Activated naive CD8-positive, alpha-beta T cell treated with anti-CD3 and anti-CD28 coated beads, Interleukin-2, amount 50 U/mL, for 16 hours (primary cell): ENCODE measurements at regions not wholly inside any gene's neighbourhood (a gene's known extent, or its start where the extent isn't known, plus 50 kb on each side); places are given as distances from the start of the nearest gene placed in this dataset.

Experiments
- DNase-seq: peaks from one replicate; pipeline ENCODE4 v3.0.0-alpha.2; 2020; ENCODE audit warnings: low read depth, low spot score

- DNase-seq: no peak
Measured at GRCh38 chr20:20933142-20933958, 172.8 kb downstream of the LINC00237 start.

- DNase-seq: no peak
Measured at GRCh38 chr20:20932156-20932555, 174.0 kb downstream of the LINC00237 start.

GRCh38 chr20:20931632-20932031, 174.5 kb downstream of the LINC00237 start:
- no peak for DNase-seq

- DNase-seq: no peak
Measured at GRCh38 chr20:20931024-20931423, 175.1 kb downstream of the LINC00237 start.

- DNase-seq: no peak
Measured at GRCh38 chr20:20930500-20930899, 175.7 kb downstream of the LINC00237 start.

GRCh38 chr20:20929341-20929740, 176.8 kb downstream of the LINC00237 start:
- DNase-seq: no peak

- DNase-seq: no peak
Measured at GRCh38 chr20:20926222-20926905, 179.8 kb downstream of the LINC00237 start.

- DNase-seq: no peak
Measured at GRCh38 chr20:20920433-20920832, 185.7 kb downstream of the LINC00237 start.

- DNase-seq: no peak
Measured at GRCh38 chr20:20915844-20916243, 190.3 kb downstream of the LINC00237 start.

- no peak for DNase-seq
Measured at GRCh38 chr20:20904501-20904831, 192.0 kb upstream of the RALGAPA2 start.

GRCh38 chr20:20903773-20904500, 191.5 kb upstream of the RALGAPA2 start:
- DNase-seq: no peak

- DNase-seq: no peak
Measured at GRCh38 chr20:20897922-20898321, 185.5 kb upstream of the RALGAPA2 start.

GRCh38 chr20:20897145-20897544, 184.7 kb upstream of the RALGAPA2 start:
- DNase-seq: no peak

GRCh38 chr20:20896606-20897005, 184.2 kb upstream of the RALGAPA2 start:
- DNase-seq: no peak

GRCh38 chr20:20895537-20895936, 183.1 kb upstream of the RALGAPA2 start:
- DNase-seq: no peak

GRCh38 chr20:20894753-20895152, 182.3 kb upstream of the RALGAPA2 start:
- DNase-seq: no peak

GRCh38 chr20:20894280-20894679, 181.8 kb upstream of the RALGAPA2 start:
- DNase-seq: no peak

GRCh38 chr20:20892328-20892727, 179.9 kb upstream of the RALGAPA2 start:
- no peak for DNase-seq

GRCh38 chr20:20890751-20891150, 178.3 kb upstream of the RALGAPA2 start:
- DNase-seq: no peak

- no peak for DNase-seq
Measured at GRCh38 chr20:20888936-20889335, 176.5 kb upstream of the RALGAPA2 start.

GRCh38 chr20:20888266-20888656, 175.8 kb upstream of the RALGAPA2 start:
- no peak for DNase-seq

- no peak for DNase-seq
Measured at GRCh38 chr20:20887593-20888265, 175.3 kb upstream of the RALGAPA2 start.
